H1 (cell line): ENCODE measurements at regions not wholly inside any gene's neighbourhood (a gene's known extent, or its start where the extent isn't known, plus 50 kb on each side); places are given as distances from the start of the nearest gene placed in this dataset.

Experiments
- CTCF ChIA-PET: fragments of 300-600 bp; sonication (Branson Sonifier 250); formaldehyde crosslinking; loops from one replicate; lab custom pipeline; 2021; ENCODE audit not compliant: partially characterized antibody; lab: Charles Lee
- POLR2A ChIA-PET: fragments of 300-600 bp; sonication (Branson Sonifier 250); formaldehyde crosslinking; loops from one replicate; lab custom pipeline; 2021; ENCODE audit warnings: inconsistent platforms; ENCODE audit not compliant: partially characterized antibody; lab: Charles Lee
- DNase-seq, 2 experiments: peaks; one replicate each; pipeline versions ENCODE4 v3.0.0 to v3.0.0-alpha.2; 2010 to 2022; ENCODE audit warnings: low spot score in 2 of 2, low read depth in 1 of 2, mixed read lengths in 1 of 2
- FAIRE-seq: peaks from 2 replicates; lab custom pipeline; 2011; peaks lifted over from hg19 to GRCh38; lab: Jason Lieb, UNC
- H2AFZ ChIP-seq: 2 replicates; pipeline ENCODE4 v1.8.1; 2012; ENCODE audit warnings: low read length, inconsistent platforms
- H2AK5ac ChIP-seq: 2 replicates; pipeline ENCODE4 v1.6.1; 2013; ENCODE audit warnings: low read depth, low read length
- H2BK120ac ChIP-seq: replicated peaks from 2 replicates; pipeline ENCODE3; 2013; ENCODE audit warnings: low read depth, low read length, inconsistent platforms
- H2BK12ac ChIP-seq: 2 replicates; pipeline ENCODE4 v1.6.1; 2013; ENCODE audit warnings: low read depth, low read length
- H2BK15ac ChIP-seq: 2 replicates; pipeline ENCODE4 v1.6.1; 2013; ENCODE audit warnings: low read length
- H2BK20ac ChIP-seq: 2 replicates; pipeline ENCODE4 v1.6.1; 2013; ENCODE audit warnings: low read length
- H2BK5ac ChIP-seq: 2 replicates; pipeline ENCODE4 v1.6.1; 2013; ENCODE audit warnings: low read depth, low read length
- H3K14ac ChIP-seq: 2 replicates; pipeline ENCODE4 v1.6.1; 2013; ENCODE audit warnings: inconsistent platforms; ENCODE audit not compliant: insufficient read length
- H3K18ac ChIP-seq: 2 replicates; pipeline ENCODE4 v1.6.1; 2013; ENCODE audit warnings: low read length; ENCODE audit errors: extremely low read depth
- H3K23ac ChIP-seq: 2 replicates; pipeline ENCODE4 v1.6.1; 2013; ENCODE audit warnings: inconsistent platforms; ENCODE audit not compliant: insufficient read length
- H3K23me2 ChIP-seq: 2 replicates; pipeline ENCODE4 v1.6.1; 2013; ENCODE audit warnings: low read depth, low read length
- H3K27ac ChIP-seq: 2 replicates; pipeline ENCODE4 v1.6.1; 2011; ENCODE audit warnings: low read depth, low read length, inconsistent platforms
- H3K27me3 ChIP-seq, 4 experiments: replicated peaks in 1 of 4; 1 replicate in 1 of 4; 2 replicates in 3 of 4; pipeline versions ENCODE4 v1.6.1 to v1.8.1; 2011 to 2013; ENCODE audit warnings: low read length in 3 of 4, mild to moderate bottlenecking in 3 of 4, inconsistent platforms in 2 of 4, mixed read lengths in 2 of 4, moderate library complexity in 1 of 4; ENCODE audit not compliant: control insufficient read depth in 3 of 4, insufficient read depth in 3 of 4; ENCODE audit errors: extremely low read depth in 1 of 4
- H3K36me3 ChIP-seq, 4 experiments: 2 replicates each; pipeline versions ENCODE4 v1.6.1 to v1.8.1; 2011 to 2013; ENCODE audit warnings: mild to moderate bottlenecking in 4 of 4, low read length in 3 of 4, moderate library complexity in 2 of 4, control low read depth in 1 of 4, inconsistent platforms in 1 of 4; ENCODE audit not compliant: insufficient read depth in 4 of 4, control insufficient read depth in 2 of 4
- H3K4ac ChIP-seq: replicated peaks from 2 replicates; pipeline ENCODE3; 2013; ENCODE audit warnings: low read length, low read depth, mixed read lengths, inconsistent platforms; ENCODE audit not compliant: insufficient read length
- H3K4me1 ChIP-seq, 4 experiments: replicated peaks in 1 of 4; 1 replicate in 1 of 4; 2 replicates in 3 of 4; pipeline versions ENCODE4 v1.6.1 to v1.8.1; 2011 to 2013; ENCODE audit warnings: low read length in 3 of 4, inconsistent platforms in 2 of 4, mixed read lengths in 1 of 4; ENCODE audit not compliant: insufficient read depth in 4 of 4, control insufficient read depth in 3 of 4
- H3K4me2 ChIP-seq, 2 experiments: 2 replicates each; pipeline versions ENCODE4 v1.6.1 to v1.8.1; 2011 to 2013; ENCODE audit warnings: low read depth in 2 of 2, low read length in 2 of 2, control low read depth in 1 of 2, inconsistent platforms in 1 of 2, mild to moderate bottlenecking in 1 of 2; ENCODE audit not compliant: insufficient read depth in 1 of 2
- H3K4me3 ChIP-seq, 4 experiments: fragments of 200-600, 300-600 bp in 1 of 4; sonication (generic), shearing (Covaris generic), sonication (Bioruptor Twin) in 1 of 4; 2 replicates each; pipeline versions ENCODE4 v1.5.1 to v1.8.1; 2011 to 2016; ENCODE audit warnings: low read length in 4 of 4, low read depth in 3 of 4, control low read depth in 2 of 4, inconsistent platforms in 2 of 4, mild to moderate bottlenecking in 2 of 4, mixed read lengths in 1 of 4, moderate library complexity in 1 of 4; ENCODE audit not compliant: insufficient read depth in 2 of 4; ENCODE audit errors: extremely low read depth in 1 of 4
- H3K56ac ChIP-seq: replicated peaks from 2 replicates; pipeline ENCODE3; 2013; ENCODE audit warnings: low read depth, mild to moderate bottlenecking, mixed read lengths, low read length, inconsistent platforms; ENCODE audit not compliant: insufficient read length
- H3K79me1 ChIP-seq: 2 replicates; pipeline ENCODE4 v1.6.1; 2013; ENCODE audit warnings: low read depth, low read length, control low read depth
- H3K79me2 ChIP-seq, 2 experiments: 2 replicates each; pipeline versions ENCODE4 v1.6.1 to v1.8.1; 2012 to 2013; ENCODE audit warnings: low read length in 2 of 2, mild to moderate bottlenecking in 2 of 2, inconsistent platforms in 1 of 2; ENCODE audit not compliant: insufficient read depth in 2 of 2, control insufficient read depth in 1 of 2
- H3K9ac ChIP-seq, 4 experiments: replicated peaks in 1 of 4; 1 replicate in 1 of 4; 2 replicates in 3 of 4; pipeline versions ENCODE4 v1.6.1 to v1.8.1; 2011 to 2013; ENCODE audit warnings: low read depth in 3 of 4, low read length in 3 of 4, control low read depth in 2 of 4, mild to moderate bottlenecking in 2 of 4, moderate library complexity in 2 of 4, inconsistent platforms in 1 of 4; ENCODE audit errors: extremely low read depth in 1 of 4
- H3K9me3 ChIP-seq, 2 experiments: 2 replicates each; pipeline versions ENCODE4 v1.6.1 to v1.8.1; 2012 to 2013; ENCODE audit warnings: mild to moderate bottlenecking in 2 of 2, moderate library complexity in 2 of 2, control low read depth in 1 of 2, inconsistent platforms in 1 of 2, low read depth in 1 of 2, low read length in 1 of 2, mixed read lengths in 1 of 2; ENCODE audit not compliant: insufficient read depth in 2 of 2
- H4K20me1 ChIP-seq, 2 experiments: replicated peaks in 1 of 2; 2 replicates each; pipeline versions ENCODE3 to v1.8.1; 2011 to 2013; ENCODE audit warnings: inconsistent platforms in 2 of 2, low read length in 2 of 2, mild to moderate bottlenecking in 1 of 2; ENCODE audit not compliant: insufficient read depth in 2 of 2, control insufficient read depth in 1 of 2
- H4K5ac ChIP-seq: 2 replicates; pipeline ENCODE4 v1.6.1; 2013; ENCODE audit warnings: low read length, low read depth, mixed read lengths, inconsistent platforms; ENCODE audit not compliant: insufficient read length
- H4K8ac ChIP-seq: 2 replicates; pipeline ENCODE4 v1.8.0; 2013; ENCODE audit warnings: mild to moderate bottlenecking, moderate library complexity, low read length, inconsistent platforms; ENCODE audit not compliant: insufficient read depth; ENCODE audit errors: extremely low read depth
- H4K91ac ChIP-seq: replicated peaks from 2 replicates; pipeline ENCODE3; 2013; ENCODE audit warnings: low read length, mixed read lengths, inconsistent platforms; ENCODE audit not compliant: insufficient read length
- CHD1 ChIP-seq: IDR thresholded peaks from 2 replicates; pipeline ENCODE4 v1.6.1; 2012; ENCODE audit warnings: low read depth, low read length, improper control_type of control experiment
- CREB1 ChIP-seq: IDR thresholded peaks from 2 replicates; pipeline ENCODE4 v1.6.1; 2012; ENCODE audit warnings: inconsistent platforms
- KDM4A ChIP-seq: IDR thresholded peaks from one replicate; pipeline ENCODE4 v1.7.1; 2012; ENCODE audit warnings: low read depth, mild to moderate bottlenecking, moderate library complexity, low read length, inconsistent platforms; ENCODE audit not compliant: severe bottlenecking
- RAD21 ChIP-seq, 2 experiments: IDR thresholded peaks in 1 of 2; conservative IDR thresholded peaks in 1 of 2; 2 replicates each; pipeline ENCODE4 v1.6.1; 2011; ENCODE audit warnings: low read depth in 2 of 2, low read length in 2 of 2, improper control_type of control experiment in 1 of 2, inconsistent platforms in 1 of 2, mild to moderate bottlenecking in 1 of 2, moderate library complexity in 1 of 2
- SUZ12 ChIP-seq: fragments of 200-600 bp; sonication (generic); IDR thresholded peaks from 2 replicates; pipeline ENCODE4 v1.6.1; 2012; ENCODE audit warnings: mild to moderate bottlenecking, inconsistent platforms, low read length, moderate library complexity, mixed read lengths
- WGBS, 2 experiments: shearing (Covaris generic) in 1 of 2; methylation state at CpG; one replicate each; pipeline versions ENCODE4 v1.1.6 to v1.1.7; 2013 to 2015; ENCODE audit warnings: low lambda C conversion rate in 2 of 2, mixed read lengths in 2 of 2, inconsistent platforms in 1 of 2, low coverage in 1 of 2, missing lambda C conversion rate in 1 of 2; ENCODE audit not compliant: insufficient replicate concordance in 2 of 2, insufficient coverage in 1 of 2, insufficient read length in 1 of 2; ENCODE audit errors: extremely low coverage in 1 of 2, missing lambda C conversion rate in 1 of 2; 5-methylcytosine and 5-hydroxymethylcytosine counted together

DNA sequence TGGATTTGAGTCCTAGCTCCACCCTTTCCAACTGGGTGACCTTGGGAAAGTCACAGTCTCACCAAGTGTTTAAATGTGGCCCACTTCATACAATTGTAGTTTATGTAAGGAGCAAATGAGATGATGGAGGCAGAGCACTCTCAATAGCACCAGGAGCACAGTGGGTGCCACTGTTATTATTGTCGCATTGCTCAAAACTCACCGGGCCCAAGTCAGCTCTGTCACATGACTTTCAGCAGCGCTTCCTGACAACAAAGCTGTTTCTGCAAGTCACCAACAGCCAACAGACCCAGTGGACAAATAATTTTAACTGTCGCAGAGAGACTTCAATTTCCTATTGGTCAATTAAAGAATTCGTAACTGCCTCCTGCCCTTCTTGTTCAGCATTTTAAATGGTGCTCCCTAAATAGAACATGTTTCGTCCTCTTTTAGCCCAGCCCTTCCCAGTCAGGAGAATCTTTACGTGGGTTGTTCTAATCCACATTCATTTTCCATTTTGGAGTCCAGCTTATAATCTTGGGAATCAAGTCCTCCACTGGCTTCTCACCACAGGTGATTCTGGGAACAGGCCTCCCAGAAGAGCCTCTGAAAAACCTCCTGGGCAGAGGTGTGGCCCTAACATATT lies 415.6 kb upstream of the NPVF start:
- Histone ChIP-seq H2BK5ac (no peak overlapping the region), H3K56ac (no peak overlapping the region), H2BK12ac (no peak overlapping the region), H4K20me1 (no peaks in the 10 kb centered on the region), H3K79me2 (no peaks in the 10 kb centered on the region), H3K14ac (no peak overlapping the region), H2BK15ac (no peak overlapping the region), H2AK5ac (no peak overlapping the region), H3K36me3 (no peaks in the 10 kb centered on the region), H2AFZ (0 out of 2 replicates have a peak overlapping the region, but pooled peaks have one; percentile 1), H4K91ac (no peak overlapping the region), H3K23ac (no peak overlapping the region), H4K5ac (no peak overlapping the region), H4K8ac (no peak overlapping the region; the same call in 1 of the 2 replicates), H3K27me3 (no peaks in the 10 kb centered on the region), H3K18ac (no peak overlapping the region), H3K4me2 (no peak overlapping the region), H3K9me3 (no peaks in the 10 kb centered on the region), H3K4ac (no peak overlapping the region), H3K27ac (no peak overlapping the region), H3K4me3 (no peak overlapping the region), H3K79me1 (no peaks in the 10 kb centered on the region), H3K9ac (no peak overlapping the region), H3K4me1 (no peaks in the 10 kb centered on the region), H2BK120ac (no peak overlapping the region), H2BK20ac (no peak overlapping the region), H3K23me2 (no peaks in the 10 kb centered on the region; the same call in 1 of the 2 replicates)
- 92% methylated on average over 7 of the region's 7 CpGs; no CpG with 5 or more reads in 1 of the 2 experiments for WGBS, 2 experiments
- ChIA-PET CTCF (no interaction called here), POLR2A (no interaction called here)
- TF ChIP-seq SUZ12 = no peak
- TF ChIP-seq RAD21 (IDR thresholded peaks at IDR 0.05 in 1 of 2, conservative IDR thresholded peaks at IDR 0.05 in 1 of 2; ENCODE audit: low read depth in 2 of 2, low read length in 2 of 2) = no peak
- TF ChIP-seq CHD1 = no peak
- no peak for TF ChIP-seq KDM4A
- TF ChIP-seq CREB1 = no peak
- no peak for FAIRE-seq
- no peak for DNase-seq
